ENCODE measurements at regions not wholly inside any gene's neighbourhood (a gene's known extent, or its start where the extent isn't known, plus 50 kb on each side); places are given as distances from the start of the nearest gene placed in this dataset.

DNA sequence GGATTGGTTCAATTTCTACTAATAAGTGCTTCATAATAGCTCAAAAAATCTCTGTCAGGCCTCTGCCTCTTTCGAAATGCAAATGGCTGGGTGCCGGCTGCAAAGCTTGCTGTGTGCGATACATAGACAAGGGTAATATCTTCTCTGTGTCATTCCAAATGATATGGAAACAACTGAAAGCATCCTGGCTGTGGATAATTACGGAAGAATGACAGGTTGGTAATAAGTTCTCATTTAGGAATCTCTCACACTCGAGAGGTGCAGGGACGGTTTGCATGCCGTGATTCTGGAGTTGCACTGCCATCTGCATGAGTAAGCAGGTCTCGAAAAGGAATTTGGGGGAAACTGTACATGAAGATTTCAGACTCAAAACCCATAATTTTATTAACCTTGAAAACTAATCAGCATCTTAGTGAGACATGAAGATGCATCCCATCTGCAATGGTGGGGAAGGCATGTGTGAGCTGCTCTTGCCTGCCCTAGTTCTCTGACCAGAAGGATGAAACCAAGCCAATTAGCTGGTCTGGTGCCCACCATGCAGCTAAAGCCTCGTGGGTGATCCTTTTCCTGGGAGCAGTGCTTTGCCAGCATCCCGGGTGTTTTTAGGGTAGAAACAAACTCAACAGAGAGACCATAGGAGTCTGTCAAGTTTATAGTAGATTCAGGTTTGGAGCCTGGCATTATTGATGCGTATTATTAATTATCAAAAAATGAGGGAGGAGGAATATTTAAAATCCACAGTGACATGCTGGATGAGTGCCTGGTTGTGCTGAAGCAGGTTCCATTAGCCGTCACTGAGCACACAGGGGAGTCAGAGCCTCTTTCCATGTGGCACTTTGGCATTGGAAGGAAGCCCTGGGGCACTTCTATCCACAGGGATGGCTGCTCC lies 503.6 kb upstream of the MGMT start:
- Histone ChIP-seq H3K9ac (ENCODE audit: low read length) (no peak overlapping the region), H3K9me3 (ENCODE audit: control insufficient read depth, low read length) (no peaks in the 10 kb centered on the region), H3K27me3 (ENCODE audit: control insufficient read depth, insufficient read depth, low read length) (no peaks in the 10 kb centered on the region), H3K36me3 (ENCODE audit: control insufficient read depth, insufficient read depth, low read length) (no peaks in the 10 kb centered on the region), H3K4me3 (ENCODE audit: low read length) (no peak overlapping the region), H3K4me1 (ENCODE audit: control insufficient read depth, insufficient read depth, low read length) (no peaks in the 10 kb centered on the region)

DNA sequence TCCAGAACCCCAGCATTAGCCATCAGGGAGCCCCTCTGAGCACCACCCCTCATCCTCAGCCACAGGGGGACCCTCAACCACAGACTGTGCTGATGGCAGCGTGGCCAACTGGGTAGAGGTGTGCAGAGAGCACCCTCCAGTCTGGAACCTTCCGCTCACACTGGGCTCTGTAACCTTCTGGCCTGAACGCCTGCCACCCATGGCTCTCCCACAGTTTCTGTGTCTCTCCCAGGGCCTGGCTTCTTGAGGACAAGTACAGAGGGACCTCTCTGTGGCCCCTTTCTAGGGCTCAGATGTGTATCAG lies 503.0 kb upstream of the MGMT start:
- H3K9me3 ChIP-seq (ENCODE audit: control insufficient read depth, low read length): no peaks in the 10 kb centered on the region
- H3K9ac ChIP-seq (ENCODE audit: low read length): no peak overlapping the region
- H3K4me3 ChIP-seq (ENCODE audit: low read length): no peak overlapping the region
- no peaks in the 10 kb centered on the region for H3K4me1 ChIP-seq (ENCODE audit: control insufficient read depth, insufficient read depth, low read length)
- no peaks in the 10 kb centered on the region for H3K36me3 ChIP-seq (ENCODE audit: control insufficient read depth, insufficient read depth, low read length)
- no peaks in the 10 kb centered on the region for H3K27me3 ChIP-seq (ENCODE audit: control insufficient read depth, insufficient read depth, low read length)

DNA sequence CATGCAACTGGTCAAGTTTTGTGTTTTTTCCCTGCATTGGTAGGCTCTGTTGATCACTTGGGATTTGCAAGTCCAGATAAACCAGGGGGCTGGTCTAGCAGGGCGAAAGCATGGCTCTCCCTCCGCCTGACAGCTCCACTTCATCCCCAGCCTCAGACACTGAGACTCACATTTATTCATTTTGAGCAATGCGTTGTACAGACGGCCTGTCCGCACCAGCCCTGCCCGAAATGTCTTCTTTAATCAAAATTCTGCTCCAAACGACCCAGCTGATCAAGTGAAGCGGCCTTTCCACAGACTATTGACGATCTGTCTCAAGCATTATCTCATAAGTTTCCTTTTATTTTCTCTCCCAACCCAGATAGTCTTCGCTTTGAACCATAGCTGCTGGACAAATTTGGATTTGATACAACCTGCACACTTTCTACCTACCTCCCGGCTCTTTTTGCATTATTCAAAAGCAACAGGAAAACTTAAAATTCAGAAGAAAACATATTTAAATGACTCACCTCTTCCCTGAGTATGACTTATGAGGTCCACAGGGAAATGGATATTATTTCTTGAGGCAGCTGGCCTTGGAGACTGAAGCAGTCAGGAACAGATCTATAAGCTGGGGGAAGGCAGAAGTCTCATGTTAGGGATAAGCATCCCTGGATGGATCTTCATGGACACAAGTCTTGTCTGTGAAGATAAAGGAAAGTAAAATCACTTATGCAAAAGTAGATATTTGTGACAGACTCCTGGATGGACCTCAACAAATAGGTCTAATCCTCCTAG lies 498.9 kb upstream of the MGMT start:
- H3K4me3 ChIP-seq (ENCODE audit: low read length): no peak overlapping the region
- no peaks in the 10 kb centered on the region for H3K9me3 ChIP-seq (ENCODE audit: control insufficient read depth, low read length)
- no peaks in the 10 kb centered on the region for H3K36me3 ChIP-seq (ENCODE audit: control insufficient read depth, insufficient read depth, low read length)
- H3K4me1 ChIP-seq (ENCODE audit: control insufficient read depth, insufficient read depth, low read length): no peaks in the 10 kb centered on the region
- H3K9ac ChIP-seq (ENCODE audit: low read length): no peak overlapping the region
- no peaks in the 10 kb centered on the region for H3K27me3 ChIP-seq (ENCODE audit: control insufficient read depth, insufficient read depth, low read length)

DNA sequence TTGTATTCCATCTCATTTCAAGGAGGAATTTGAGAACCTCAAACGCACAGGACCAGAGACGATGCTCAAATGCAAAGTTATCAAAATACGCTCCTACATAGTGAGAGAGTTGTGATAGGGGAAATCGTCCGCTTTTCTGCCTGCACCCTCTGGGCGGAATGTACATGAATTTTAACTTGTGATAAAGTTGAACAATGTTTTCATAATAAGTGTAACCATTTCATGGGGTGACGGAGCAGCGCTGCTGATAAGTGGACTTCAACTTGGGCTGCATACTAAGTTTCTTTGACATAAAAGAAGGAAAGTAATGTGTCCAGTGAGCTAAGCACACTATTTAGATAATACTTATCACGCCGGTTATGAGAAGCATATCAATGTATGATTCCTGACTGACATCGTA lies 497.5 kb upstream of the MGMT start:
- Histone ChIP-seq H3K4me3 (ENCODE audit: low read length) (no peak overlapping the region), H3K27me3 (ENCODE audit: control insufficient read depth, insufficient read depth, low read length) (no peaks in the 10 kb centered on the region), H3K9me3 (ENCODE audit: control insufficient read depth, low read length) (no peaks in the 10 kb centered on the region), H3K4me1 (ENCODE audit: control insufficient read depth, insufficient read depth, low read length) (no peaks in the 10 kb centered on the region), H3K9ac (ENCODE audit: low read length) (no peak overlapping the region), H3K36me3 (ENCODE audit: control insufficient read depth, insufficient read depth, low read length) (no peaks in the 10 kb centered on the region)

DNA sequence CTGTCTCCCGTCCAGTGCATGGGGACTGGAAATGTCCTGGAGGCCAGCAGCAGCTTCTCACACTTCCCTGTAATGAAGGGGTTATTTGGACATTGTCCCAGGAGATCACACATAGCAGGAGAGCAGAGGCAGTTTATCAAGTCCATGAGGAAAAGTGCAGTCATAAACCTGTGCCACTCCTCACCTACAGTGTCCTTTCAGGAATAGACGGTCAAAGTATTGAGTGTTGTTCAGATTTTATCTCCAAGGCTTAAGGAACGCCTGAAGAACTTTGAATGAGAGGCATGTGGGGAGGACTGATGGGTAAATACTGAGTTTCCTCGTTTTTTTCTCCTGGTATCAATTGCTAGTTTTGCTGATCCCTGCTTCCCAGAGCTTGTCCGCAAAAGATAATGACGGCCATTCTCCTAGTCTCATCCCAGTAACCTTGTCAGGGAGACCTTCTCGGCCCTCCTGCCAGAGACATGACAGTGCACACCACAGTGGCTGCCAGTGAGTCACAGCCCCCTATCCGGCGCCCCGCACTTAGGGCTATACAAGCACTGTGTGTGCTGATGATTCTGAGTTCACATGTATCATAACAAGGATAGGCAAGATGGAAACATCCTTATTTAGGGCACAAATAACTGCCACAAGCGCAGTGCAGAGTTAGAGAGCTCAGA lies 495.5 kb upstream of the MGMT start:
- Histone ChIP-seq H3K4me1 (ENCODE audit: control insufficient read depth, insufficient read depth, low read length) (no peaks in the 10 kb centered on the region), H3K27me3 (ENCODE audit: control insufficient read depth, insufficient read depth, low read length) (no peaks in the 10 kb centered on the region), H3K36me3 (ENCODE audit: control insufficient read depth, insufficient read depth, low read length) (no peaks in the 10 kb centered on the region), H3K4me3 (ENCODE audit: low read length) (no peak overlapping the region), H3K9me3 (ENCODE audit: control insufficient read depth, low read length) (no peaks in the 10 kb centered on the region), H3K9ac (ENCODE audit: low read length) (no peak overlapping the region)

DNA sequence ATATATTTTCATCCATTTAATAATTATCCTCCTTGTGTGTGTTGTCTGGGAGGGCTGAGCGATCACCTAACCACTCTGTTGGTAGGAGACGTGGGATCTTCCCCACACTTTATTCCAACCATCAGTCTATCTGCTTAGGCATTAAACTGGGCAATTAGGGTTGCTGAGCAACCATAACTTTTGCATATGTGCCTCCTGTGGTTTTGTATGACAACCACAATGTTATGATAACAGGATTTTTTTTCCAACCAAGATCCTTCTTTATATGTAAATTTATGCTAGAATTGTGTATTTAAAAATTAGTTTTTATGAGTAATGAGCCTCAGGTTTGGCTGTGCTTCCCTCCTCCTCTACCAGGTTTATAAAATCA lies 495.0 kb upstream of the MGMT start:
- H3K4me3 ChIP-seq (ENCODE audit: low read length): no peak overlapping the region
- H3K9me3 ChIP-seq (ENCODE audit: control insufficient read depth, low read length): no peaks in the 10 kb centered on the region
- H3K27me3 ChIP-seq (ENCODE audit: control insufficient read depth, insufficient read depth, low read length): no peaks in the 10 kb centered on the region
- H3K4me1 ChIP-seq (ENCODE audit: control insufficient read depth, insufficient read depth, low read length): no peaks in the 10 kb centered on the region
- H3K36me3 ChIP-seq (ENCODE audit: control insufficient read depth, insufficient read depth, low read length): no peaks in the 10 kb centered on the region
- H3K9ac ChIP-seq (ENCODE audit: low read length): no peak overlapping the region

DNA sequence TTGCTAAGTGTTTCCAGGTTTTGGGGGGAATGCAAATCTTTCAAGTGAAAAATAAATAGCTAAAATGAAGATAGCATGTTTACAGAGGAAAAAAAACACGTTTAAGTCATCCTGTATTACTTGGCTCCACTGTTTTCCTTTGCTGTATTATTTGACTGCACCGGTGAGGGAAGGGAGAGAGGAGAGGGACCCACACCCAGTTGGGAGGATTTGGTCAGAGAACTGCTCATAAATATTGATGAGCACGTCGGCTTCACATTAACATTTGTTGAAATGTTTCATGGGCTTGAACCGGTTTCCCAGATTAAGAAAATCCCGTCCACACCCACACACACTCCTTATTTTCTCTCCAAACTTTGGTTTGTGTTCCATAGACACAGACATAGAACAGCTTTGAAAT lies 493.8 kb upstream of the MGMT start:
- Histone ChIP-seq H3K4me3 (ENCODE audit: low read length) (no peak overlapping the region), H3K36me3 (ENCODE audit: control insufficient read depth, insufficient read depth, low read length) (no peaks in the 10 kb centered on the region), H3K27me3 (ENCODE audit: control insufficient read depth, insufficient read depth, low read length) (no peaks in the 10 kb centered on the region), H3K9ac (ENCODE audit: low read length) (no peak overlapping the region), H3K4me1 (ENCODE audit: control insufficient read depth, insufficient read depth, low read length) (no peaks in the 10 kb centered on the region), H3K9me3 (ENCODE audit: control insufficient read depth, low read length) (no peaks in the 10 kb centered on the region)

DNA sequence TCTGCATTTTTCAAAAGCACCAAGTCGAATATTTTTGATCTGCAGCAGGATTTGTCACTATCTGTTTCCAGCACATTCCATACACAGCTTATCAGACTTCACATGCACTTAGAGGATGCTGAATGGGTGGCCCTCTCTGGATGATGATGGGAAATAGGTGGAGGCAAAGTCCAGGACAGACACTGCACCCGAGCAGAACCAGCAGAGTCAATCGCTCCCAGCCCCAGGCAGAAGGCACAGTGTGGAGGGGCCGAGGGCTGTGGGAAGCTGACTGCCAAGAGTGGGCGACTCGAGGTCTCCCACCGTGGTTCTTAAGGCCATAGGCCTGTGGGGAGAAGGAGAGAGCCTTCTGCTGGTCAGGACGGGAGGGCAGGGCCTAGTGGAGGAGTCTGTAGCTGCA lies 490.2 kb upstream of the MGMT start:
- Histone ChIP-seq H3K4me3 (ENCODE audit: low read length) (no peak overlapping the region), H3K27me3 (ENCODE audit: control insufficient read depth, insufficient read depth, low read length) (no peaks in the 10 kb centered on the region), H3K9ac (ENCODE audit: low read length) (no peak overlapping the region), H3K9me3 (ENCODE audit: control insufficient read depth, low read length) (no peaks in the 10 kb centered on the region), H3K4me1 (ENCODE audit: control insufficient read depth, insufficient read depth, low read length) (no peaks in the 10 kb centered on the region), H3K36me3 (ENCODE audit: control insufficient read depth, insufficient read depth, low read length) (no peaks in the 10 kb centered on the region)

DNA sequence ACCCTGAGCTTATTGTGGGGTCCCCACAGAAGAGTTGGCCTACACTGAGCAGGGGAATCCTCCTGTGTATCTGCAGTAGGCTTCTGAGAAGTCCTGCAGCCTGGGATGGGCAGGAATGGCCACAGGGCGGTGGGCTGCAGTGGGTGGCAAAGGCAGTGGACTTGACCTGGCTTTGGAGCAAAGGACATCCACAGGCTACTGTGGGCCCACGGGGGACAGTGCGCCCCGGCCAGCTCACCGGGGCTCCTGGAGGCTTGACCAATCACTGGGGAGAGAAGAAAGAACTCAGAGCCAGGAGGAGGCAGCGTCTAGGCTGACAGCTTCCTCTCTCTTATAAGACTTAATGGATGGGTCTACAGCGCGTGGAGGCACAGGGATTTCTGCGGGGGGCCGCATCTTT lies 488.8 kb upstream of the MGMT start:
- Histone ChIP-seq H3K4me1 (ENCODE audit: control insufficient read depth, insufficient read depth, low read length) (no peaks in the 10 kb centered on the region), H3K9ac (ENCODE audit: low read length) (no peak overlapping the region), H3K4me3 (ENCODE audit: low read length) (no peak overlapping the region), H3K36me3 (ENCODE audit: control insufficient read depth, insufficient read depth, low read length) (no peaks in the 10 kb centered on the region), H3K27me3 (ENCODE audit: control insufficient read depth, insufficient read depth, low read length) (no peaks in the 10 kb centered on the region), H3K9me3 (ENCODE audit: control insufficient read depth, low read length) (no peaks in the 10 kb centered on the region)

DNA sequence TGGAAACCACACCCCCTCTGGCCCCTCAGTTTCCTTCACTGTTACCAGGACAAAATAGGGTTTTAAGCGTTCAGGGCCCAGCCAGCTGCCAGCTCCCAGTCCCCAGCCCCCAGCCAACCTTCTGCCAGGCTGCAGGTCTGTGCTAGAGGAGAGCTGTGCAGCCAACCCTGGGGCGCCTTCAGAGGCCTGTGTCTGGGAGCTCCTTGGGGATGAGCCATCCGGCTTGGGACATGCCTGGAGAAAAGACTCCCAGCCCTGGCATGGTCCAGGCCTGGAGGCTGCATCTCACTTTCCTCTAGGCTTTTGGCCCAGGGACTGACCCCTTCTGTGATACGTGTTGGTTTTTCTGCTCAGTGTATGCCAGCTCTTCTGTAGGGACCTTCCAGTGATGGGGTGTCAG lies 487.6 kb upstream of the MGMT start:
- Histone ChIP-seq H3K9me3 (ENCODE audit: control insufficient read depth, low read length) (no peaks in the 10 kb centered on the region), H3K4me1 (ENCODE audit: control insufficient read depth, insufficient read depth, low read length) (no peaks in the 10 kb centered on the region), H3K4me3 (ENCODE audit: low read length) (no peak overlapping the region), H3K9ac (ENCODE audit: low read length) (no peak overlapping the region), H3K27me3 (ENCODE audit: control insufficient read depth, insufficient read depth, low read length) (no peaks in the 10 kb centered on the region), H3K36me3 (ENCODE audit: control insufficient read depth, insufficient read depth, low read length) (no peaks in the 10 kb centered on the region)

DNA sequence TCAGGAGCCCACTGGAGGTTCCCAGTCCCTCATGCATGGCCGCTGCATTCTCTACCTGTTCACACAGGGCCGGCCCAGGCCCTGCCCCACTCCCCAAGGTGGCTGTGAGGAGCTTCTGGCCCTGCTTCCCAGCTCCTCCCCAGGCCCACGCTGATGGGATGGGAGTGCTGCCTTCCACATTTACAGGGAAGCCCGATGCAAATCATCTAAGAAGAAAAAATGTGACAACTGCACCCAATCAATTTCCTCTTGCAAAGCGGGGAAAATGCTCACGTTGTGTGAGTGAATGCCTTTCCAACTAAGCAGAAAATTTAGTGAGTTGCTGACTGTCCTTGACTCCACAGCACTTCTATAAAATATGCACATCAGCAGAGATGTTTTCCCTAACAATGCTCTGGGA lies 485.8 kb upstream of the MGMT start:
- no peak overlapping the region for H3K4me3 ChIP-seq (ENCODE audit: low read length)
- no peaks in the 10 kb centered on the region for H3K9me3 ChIP-seq (ENCODE audit: control insufficient read depth, low read length)
- no peaks in the 10 kb centered on the region for H3K4me1 ChIP-seq (ENCODE audit: control insufficient read depth, insufficient read depth, low read length)
- no peak overlapping the region for H3K9ac ChIP-seq (ENCODE audit: low read length)
- H3K27me3 ChIP-seq (ENCODE audit: control insufficient read depth, insufficient read depth, low read length): no peaks in the 10 kb centered on the region
- H3K36me3 ChIP-seq (ENCODE audit: control insufficient read depth, insufficient read depth, low read length): no peaks in the 10 kb centered on the region

DNA sequence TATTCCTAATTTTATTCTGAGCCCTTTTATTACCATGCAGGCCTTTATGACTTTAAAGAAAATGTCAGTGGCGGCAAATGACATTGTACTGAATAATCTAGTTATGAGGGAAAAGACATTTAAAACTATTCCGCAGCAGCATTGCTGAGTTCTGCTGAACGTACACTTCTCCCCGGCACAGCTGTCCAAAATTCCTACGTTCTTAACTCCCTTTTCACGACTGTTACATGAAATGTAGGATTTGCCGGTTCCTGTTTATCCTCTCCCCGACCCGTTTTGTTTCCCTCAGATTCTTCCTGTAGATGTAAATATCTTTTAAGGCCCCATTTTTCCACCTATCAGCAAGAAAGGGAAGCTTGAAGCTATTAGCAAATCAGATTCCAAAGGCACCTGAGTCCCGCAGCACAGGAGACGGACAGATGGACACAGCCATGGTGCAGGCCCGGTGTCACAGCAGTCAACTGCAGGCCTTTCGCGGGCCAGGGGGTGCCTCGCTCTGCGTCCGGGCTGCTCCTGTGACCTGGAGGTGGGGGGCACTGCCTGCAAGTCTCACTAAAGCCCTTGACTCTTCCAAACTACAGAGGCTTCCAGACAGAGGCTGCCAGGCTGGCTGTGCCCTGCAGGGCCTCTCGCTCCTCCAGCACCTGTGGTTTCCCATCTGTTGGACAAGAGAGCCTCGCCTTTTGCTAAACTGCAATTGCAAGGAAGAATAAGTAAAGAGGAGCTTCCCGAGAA lies 485.0 kb upstream of the MGMT start:
- Histone ChIP-seq H3K4me3 (ENCODE audit: low read length) (no peak overlapping the region), H3K27me3 (ENCODE audit: control insufficient read depth, insufficient read depth, low read length) (no peaks in the 10 kb centered on the region), H3K9ac (ENCODE audit: low read length) (no peak overlapping the region), H3K9me3 (ENCODE audit: control insufficient read depth, low read length) (no peaks in the 10 kb centered on the region), H3K4me1 (ENCODE audit: control insufficient read depth, insufficient read depth, low read length) (no peaks in the 10 kb centered on the region), H3K36me3 (ENCODE audit: control insufficient read depth, insufficient read depth, low read length) (no peaks in the 10 kb centered on the region)

Measured in mucosa of stomach (tissue), 1 donor.